Suprapubic skin (tissue), 4 donors: ENCODE measurements at regions not wholly inside any gene's neighbourhood (a gene's known extent, or its start where the extent isn't known, plus 50 kb on each side); places are given as distances from the start of the nearest gene placed in this dataset.

Source experiments
- DNase-seq, 2 donors: peaks; one replicate each; pipeline ENCODE4 v3.0.0-alpha.2; 2019; ENCODE audit warnings: low spot score in 2 of 2
- H3K27ac ChIP-seq: fragments of 200-600 bp; sonication (generic); one replicate; pipeline ENCODE4 v1.5.1; 2019
- H3K27me3 ChIP-seq: fragments of 200-600 bp; sonication (generic); one replicate; pipeline ENCODE4 v1.5.1; 2019
- H3K36me3 ChIP-seq: fragments of 200-600 bp; sonication (generic); one replicate; pipeline ENCODE4 v1.5.1; 2019
- H3K4me1 ChIP-seq: fragments of 200-600 bp; sonication (generic); one replicate; pipeline ENCODE4 v1.5.1; 2019
- H3K4me3 ChIP-seq: fragments of 200-600 bp; sonication (generic); one replicate; pipeline ENCODE4 v1.5.1; 2019; ENCODE audit warnings: mild to moderate bottlenecking
- H3K9me3 ChIP-seq: fragments of 200-600 bp; sonication (generic); one replicate; pipeline ENCODE4 v1.5.1; 2019
- EP300 ChIP-seq: sonication (generic); formaldehyde crosslinking; IDR thresholded peaks from one replicate; pipeline ENCODE4 v1.6.1; 2017; ENCODE audit warnings: antibody characterized with exemption
- POLR2A ChIP-seq, 2 donors: fragments of 450-650 bp; IDR thresholded peaks; one replicate each; pipeline ENCODE4 v1.6.1; 2017; ENCODE audit warnings: antibody characterized with exemption in 2 of 2, mild to moderate bottlenecking in 2 of 2, moderate library complexity in 2 of 2
- POLR2AphosphoS5 ChIP-seq, 3 donors: sonication (generic); formaldehyde crosslinking; IDR thresholded peaks; one replicate each; pipeline ENCODE4 v1.6.1; 2017; ENCODE audit warnings: antibody characterized with exemption in 3 of 3
- WGBS: methylation state at CpG from one replicate; pipeline ENCODE4 v1.1.5; 2018; 5-methylcytosine and 5-hydroxymethylcytosine counted together
- TF ChIP-seq, protein P1 (sequence below), 2 donors: fragments of 200-600 bp in 1 of 2; fragments of 450-650 bp in 1 of 2; sonication (generic) in 1 of 2; IDR thresholded peaks; one replicate each; pipeline ENCODE4 v1.5.1; 2016 to 2019; ENCODE audit warnings: antibody characterized with exemption in 2 of 2, mild to moderate bottlenecking in 1 of 2, moderate library complexity in 1 of 2

DNA sequence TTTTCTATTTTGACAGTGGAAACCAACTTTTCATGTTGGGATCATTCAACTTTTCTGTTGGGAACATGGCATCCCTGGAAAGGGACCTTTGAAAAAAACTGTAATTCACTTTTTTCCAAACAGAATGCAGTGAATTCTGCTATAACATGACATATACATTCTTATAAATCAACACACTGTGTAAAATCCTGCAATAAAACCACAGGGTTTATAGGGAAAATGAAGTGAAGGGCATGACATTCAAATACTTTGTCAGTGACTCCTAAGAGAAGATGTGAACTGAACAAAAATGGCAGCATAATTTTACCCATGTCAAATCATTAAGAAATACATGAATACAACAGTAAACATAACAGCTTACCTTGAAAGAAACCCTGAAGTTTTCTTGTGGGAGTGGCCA lies 264.5 kb upstream of the ANKRD50 start:
- TF ChIP-seq POLR2A (IDR thresholded peaks at IDR 0.05) (no peak), POLR2AphosphoS5 (IDR thresholded peaks at IDR 0.05) (no peak)
- TF ChIP-seq, protein P1, sequence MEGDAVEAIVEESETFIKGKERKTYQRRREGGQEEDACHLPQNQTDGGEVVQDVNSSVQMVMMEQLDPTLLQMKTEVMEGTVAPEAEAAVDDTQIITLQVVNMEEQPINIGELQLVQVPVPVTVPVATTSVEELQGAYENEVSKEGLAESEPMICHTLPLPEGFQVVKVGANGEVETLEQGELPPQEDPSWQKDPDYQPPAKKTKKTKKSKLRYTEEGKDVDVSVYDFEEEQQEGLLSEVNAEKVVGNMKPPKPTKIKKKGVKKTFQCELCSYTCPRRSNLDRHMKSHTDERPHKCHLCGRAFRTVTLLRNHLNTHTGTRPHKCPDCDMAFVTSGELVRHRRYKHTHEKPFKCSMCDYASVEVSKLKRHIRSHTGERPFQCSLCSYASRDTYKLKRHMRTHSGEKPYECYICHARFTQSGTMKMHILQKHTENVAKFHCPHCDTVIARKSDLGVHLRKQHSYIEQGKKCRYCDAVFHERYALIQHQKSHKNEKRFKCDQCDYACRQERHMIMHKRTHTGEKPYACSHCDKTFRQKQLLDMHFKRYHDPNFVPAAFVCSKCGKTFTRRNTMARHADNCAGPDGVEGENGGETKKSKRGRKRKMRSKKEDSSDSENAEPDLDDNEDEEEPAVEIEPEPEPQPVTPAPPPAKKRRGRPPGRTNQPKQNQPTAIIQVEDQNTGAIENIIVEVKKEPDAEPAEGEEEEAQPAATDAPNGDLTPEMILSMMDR (IDR thresholded peaks at IDR 0.05) = no peak

DNA sequence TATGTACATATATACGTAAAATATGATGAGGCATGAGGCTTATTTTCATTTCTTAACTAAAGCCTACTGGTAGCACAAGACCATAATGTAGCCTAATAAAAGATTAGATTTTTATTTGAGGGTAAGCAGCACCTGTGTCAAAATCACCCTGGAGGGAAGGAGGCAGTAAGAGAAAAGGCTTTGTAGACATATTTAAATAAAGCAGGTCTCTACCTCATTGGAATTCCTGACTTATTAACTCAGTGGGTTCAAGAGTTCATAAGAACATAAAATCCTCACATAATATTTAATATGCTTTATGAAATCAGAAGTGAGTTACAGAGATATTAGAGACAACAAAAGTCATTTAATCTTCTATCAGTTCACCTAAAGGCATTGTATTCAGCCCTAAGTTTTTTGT lies 261.6 kb upstream of the ANKRD50 start:
- no peak overlapping the region for H3K27ac ChIP-seq
- H3K4me1 ChIP-seq = no peaks in the 10 kb centered on the region
- no peaks in the 10 kb centered on the region for H3K36me3 ChIP-seq
- no peaks in the 10 kb centered on the region for H3K9me3 ChIP-seq
- TF ChIP-seq EP300 (no peak), POLR2AphosphoS5 (IDR thresholded peaks at IDR 0.05) (no peak), POLR2A (IDR thresholded peaks at IDR 0.05) (no peak)
- TF ChIP-seq, protein P1 (IDR thresholded peaks at IDR 0.05) = no peak
- DNase-seq = no peak
- H3K27me3 ChIP-seq = no peaks in the 10 kb centered on the region
- no peak overlapping the region for H3K4me3 ChIP-seq
- 89% methylated on average over 1 of the region's 1 CpG for WGBS

More for the DNA sequence above, 264.5 kb upstream of the ANKRD50 start:
- no peak overlapping the region for H3K4me3 ChIP-seq
- H3K27ac ChIP-seq = no peak overlapping the region
- H3K4me1 ChIP-seq = no peaks in the 10 kb centered on the region
- no peak for DNase-seq
- H3K36me3 ChIP-seq = no peaks in the 10 kb centered on the region
- H3K27me3 ChIP-seq = no peaks in the 10 kb centered on the region
- H3K9me3 ChIP-seq = no peaks in the 10 kb centered on the region

DNA sequence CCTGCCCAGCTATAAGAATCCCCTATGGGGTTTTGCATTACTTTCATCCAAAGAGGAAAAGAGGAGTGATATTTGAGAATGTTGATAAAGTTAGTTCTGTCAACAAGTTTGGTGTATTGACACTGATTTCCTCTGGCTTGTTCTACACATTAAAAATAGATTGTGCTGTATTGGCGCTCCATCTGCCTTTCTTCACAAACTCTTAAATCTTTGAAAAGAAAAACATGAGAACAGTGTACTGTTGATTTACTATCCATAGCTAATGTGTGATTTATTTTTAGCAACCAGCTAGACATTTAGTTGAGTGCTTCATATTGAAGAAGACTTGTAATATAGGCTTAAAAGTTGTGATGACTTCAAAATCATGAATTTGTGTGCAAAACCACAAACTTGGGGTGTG lies 261.2 kb upstream of the ANKRD50 start:
- H3K9me3 ChIP-seq = no peaks in the 10 kb centered on the region
- no peak overlapping the region for H3K27ac ChIP-seq
- no peaks in the 10 kb centered on the region for H3K36me3 ChIP-seq
- no peaks in the 10 kb centered on the region for H3K27me3 ChIP-seq
- WGBS = 100% methylated on average over 1 of the region's 1 CpG
- no peak for DNase-seq
- TF ChIP-seq POLR2AphosphoS5 (IDR thresholded peaks at IDR 0.05) (no peak), POLR2A (IDR thresholded peaks at IDR 0.05) (no peak)
- H3K4me3 ChIP-seq = no peak overlapping the region
- no peaks in the 10 kb centered on the region for H3K4me1 ChIP-seq

DNA sequence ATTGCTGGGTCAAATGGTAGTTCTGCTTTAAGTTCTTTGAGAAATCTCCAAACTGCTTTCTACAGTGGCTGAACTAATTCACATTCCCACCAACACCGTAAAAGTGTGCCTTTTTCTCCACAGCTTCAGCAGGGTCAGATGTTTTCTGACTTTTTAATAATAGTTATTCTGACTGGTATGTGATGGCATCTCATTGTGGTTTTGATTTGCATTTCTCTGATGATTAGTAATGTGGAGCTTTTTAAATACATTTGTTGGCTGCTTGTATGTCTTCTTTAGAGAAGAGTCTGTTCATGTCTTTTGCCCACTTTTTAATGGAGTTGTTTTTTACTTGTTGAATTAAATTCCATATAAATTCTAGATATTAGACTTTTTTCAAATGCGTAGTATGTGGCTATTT lies 257.5 kb upstream of the ANKRD50 start:
- Histone ChIP-seq H3K27me3 (no peaks in the 10 kb centered on the region), H3K4me1 (no peaks in the 10 kb centered on the region), H3K9me3 (no peaks in the 10 kb centered on the region), H3K36me3 (no peaks in the 10 kb centered on the region), H3K4me3 (no peak overlapping the region), H3K27ac (no peak overlapping the region)
- TF ChIP-seq POLR2AphosphoS5 (IDR thresholded peaks at IDR 0.05) = no peak
- TF ChIP-seq, protein P1 (IDR thresholded peaks at IDR 0.05) = no peak
- TF ChIP-seq EP300 = no peak
- no peak for TF ChIP-seq POLR2A (IDR thresholded peaks at IDR 0.05)
- no peak for DNase-seq
- 88% methylated on average over 2 of the region's 2 CpGs for WGBS

DNA sequence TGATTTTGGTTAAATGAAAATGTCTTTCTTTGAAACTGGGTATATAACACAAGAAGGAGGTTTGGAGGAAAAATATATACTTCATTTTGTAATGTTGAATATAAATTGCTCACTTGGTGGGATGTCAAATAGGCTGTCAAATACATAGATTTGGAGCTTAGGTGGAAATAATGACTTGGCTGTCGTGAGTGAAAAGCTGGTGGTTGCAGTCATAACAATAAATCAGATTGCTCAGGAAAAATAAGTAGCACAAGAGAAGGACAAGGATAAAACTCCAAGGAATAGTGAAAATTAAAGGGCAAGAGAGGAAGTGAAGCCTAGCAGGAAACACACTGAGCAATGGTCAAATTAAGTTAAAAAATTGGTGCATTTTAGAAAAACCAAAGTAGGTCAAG lies 253.0 kb upstream of the ANKRD50 start:
- Histone ChIP-seq H3K9me3 (peaks cover 7% of the 10 kb centered on the region), H3K27ac (no peak overlapping the region), H3K4me1 (no peaks in the 10 kb centered on the region), H3K36me3 (no peaks in the 10 kb centered on the region), H3K4me3 (no peak overlapping the region), H3K27me3 (no peaks in the 10 kb centered on the region)
- TF ChIP-seq EP300 (no peak), POLR2AphosphoS5 (IDR thresholded peaks at IDR 0.05) (no peak), POLR2A (IDR thresholded peaks at IDR 0.05) (no peak)
- TF ChIP-seq, protein P1 (IDR thresholded peaks at IDR 0.05) = no peak
- 93% methylated on average over 1 of the region's 1 CpG for WGBS
- no peak for DNase-seq

DNA sequence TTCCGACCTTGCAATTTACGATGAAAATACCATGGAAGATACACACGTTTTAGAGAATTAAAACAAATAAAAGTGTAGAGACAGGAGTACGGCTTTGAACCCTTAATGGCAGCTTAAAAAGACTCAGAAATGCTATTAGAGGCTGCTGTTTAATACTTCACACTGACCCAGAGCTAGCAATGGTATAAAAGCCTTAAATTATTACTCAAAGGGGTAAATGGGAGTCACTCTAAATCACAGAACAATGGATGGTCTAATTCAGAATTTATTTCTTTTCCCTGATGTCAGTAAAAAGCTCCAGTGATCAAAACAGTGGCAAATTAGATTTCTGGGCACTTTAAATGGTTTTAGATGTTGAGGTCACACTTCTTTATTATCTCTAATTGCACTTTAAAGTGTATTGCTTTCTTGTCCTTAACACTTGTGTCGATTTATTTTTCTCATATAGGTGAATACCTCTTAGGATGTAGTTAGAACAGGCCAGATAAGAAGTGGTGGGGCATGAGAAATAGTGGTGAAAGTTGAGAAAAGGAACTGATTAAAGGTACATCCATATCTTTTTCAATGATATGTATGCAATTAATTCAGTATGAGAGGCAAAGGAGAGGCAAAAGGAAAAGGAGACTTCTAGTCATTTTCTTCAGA lies 252.4 kb upstream of the ANKRD50 start:
- Histone ChIP-seq H3K9me3 (peaks cover 7% of the 10 kb centered on the region), H3K27ac (no peak overlapping the region), H3K4me3 (no peak overlapping the region), H3K27me3 (no peaks in the 10 kb centered on the region), H3K4me1 (no peaks in the 10 kb centered on the region), H3K36me3 (no peaks in the 10 kb centered on the region)
- no peak for DNase-seq
- TF ChIP-seq EP300 (no peak), POLR2AphosphoS5 (IDR thresholded peaks at IDR 0.05) (no peak), POLR2A (IDR thresholded peaks at IDR 0.05) (no peak)
- TF ChIP-seq, protein P1 (IDR thresholded peaks at IDR 0.05) = no peak
- WGBS = 66% methylated on average over 5 of the region's 5 CpGs
